Lower lobe of right lung (tissue), 2 donors: ENCODE measurements at regions not wholly inside any gene's neighbourhood (a gene's known extent, or its start where the extent isn't known, plus 50 kb on each side); places are given as distances from the start of the nearest gene placed in this dataset.
A peak's percentile ranks its signal among the peaks of the same experiment; 100 is the strongest.

Experiments used
- ATAC-seq, 2 donors: fragments of 200-7000 bp; cut with Tn5 transposase; one replicate each; pipeline ENCODE4 v1.9.1; 2020 to 2022; ENCODE audit warnings: mild to moderate bottlenecking in 2 of 2, moderate library complexity in 2 of 2
- DNase-seq: peaks from one replicate; pipeline ENCODE4 v3.0.0-alpha.2; 2020
- H3K27ac ChIP-seq: fragments of 200-600 bp; one replicate; pipeline ENCODE4 v1.8.0; 2022
- H3K27me3 ChIP-seq: fragments of 200-600 bp; one replicate; pipeline ENCODE4 v1.8.0; 2022; ENCODE audit warnings: low read depth
- H3K36me3 ChIP-seq: fragments of 200-600 bp; one replicate; pipeline ENCODE4 v1.8.0; 2022; ENCODE audit warnings: mild to moderate bottlenecking
- H3K4me1 ChIP-seq: fragments of 200-600 bp; one replicate; pipeline ENCODE4 v1.8.0; 2022
- H3K4me3 ChIP-seq: fragments of 200-600 bp; one replicate; pipeline ENCODE4 v1.8.0; 2022; ENCODE audit warnings: mild to moderate bottlenecking
- H3K9me3 ChIP-seq: fragments of 200-600 bp; one replicate; pipeline ENCODE4 v1.8.0; 2022
- intact Hi-C: fragments of 100-400 bp; cut with DNase I; formaldehyde crosslinking; loops from one replicate; pipeline ENCODE4 v1.11.0; 2022
- TF ChIP-seq, protein P1 (sequence below): fragments of 200-600 bp; IDR thresholded peaks from one replicate; pipeline ENCODE4 v1.8.0; 2022; ENCODE audit warnings: antibody characterized with exemption, mild to moderate bottlenecking
- donor health status: DM: no; HTN: yes; CAD: no; lungs with severe emphysema.

DNA sequence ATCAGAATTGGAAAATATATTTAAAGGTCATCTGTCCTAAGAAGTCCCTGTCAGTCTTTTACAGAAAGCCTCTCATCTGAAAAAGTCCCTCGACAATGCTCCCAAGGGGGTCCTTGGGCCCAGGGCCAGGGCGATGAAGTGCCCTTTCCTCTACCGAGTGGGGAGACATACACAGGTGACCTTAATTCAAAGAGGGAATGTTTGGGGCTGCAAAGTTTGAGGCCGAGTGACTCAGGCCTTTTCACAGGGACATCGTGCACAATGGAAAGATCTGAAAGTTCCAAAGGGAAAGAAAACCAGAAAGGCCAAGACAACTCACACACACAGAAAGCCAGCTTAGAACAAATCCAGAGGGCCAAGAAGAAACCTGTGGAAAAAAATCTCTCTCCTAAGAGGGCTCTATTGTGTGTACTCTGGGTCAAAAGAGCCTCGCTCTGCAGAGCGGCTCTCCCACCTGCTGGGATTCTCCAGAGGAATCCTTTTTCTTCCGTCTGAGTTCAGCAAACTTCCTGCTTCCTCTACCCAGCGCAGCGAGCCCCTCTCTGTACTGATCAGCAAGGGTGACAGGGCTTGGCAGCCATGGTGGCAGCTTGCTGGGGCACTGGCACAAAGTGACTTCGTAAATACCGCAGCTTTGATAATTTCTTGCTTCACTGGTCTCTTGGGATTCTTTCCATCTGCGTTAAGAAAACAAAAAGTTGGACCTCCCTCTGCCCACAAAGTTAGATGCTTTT, 259.1 kb downstream of the OPA1 start:
- no peaks in the 10 kb centered on the region for H3K36me3 ChIP-seq

DNA sequence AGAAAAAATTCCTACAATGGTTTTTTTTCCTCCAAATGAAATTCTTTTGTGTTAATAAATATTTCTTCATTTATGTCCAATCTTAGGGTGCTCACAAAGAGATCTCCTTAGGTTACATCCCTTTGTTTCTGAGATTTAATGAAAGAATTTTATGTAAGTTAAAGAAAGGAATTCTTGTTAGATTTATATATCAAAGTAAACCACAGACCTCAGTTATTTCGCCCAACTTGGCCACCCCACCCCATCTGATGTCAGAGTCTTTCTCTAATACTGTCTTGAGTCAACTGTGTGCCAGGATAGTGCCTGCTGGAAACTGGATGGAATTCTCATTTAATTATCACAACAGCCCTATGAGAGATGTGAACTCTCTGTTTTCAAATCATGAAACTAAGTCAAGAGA, 259.9 kb downstream of the OPA1 start:
- H3K27me3 ChIP-seq, result no peaks in the 10 kb centered on the region
- H3K4me1 ChIP-seq, result peaks cover 25% of the 10 kb centered on the region
- H3K27ac ChIP-seq, result no peak overlapping the region
- no peak overlapping the region for H3K4me3 ChIP-seq
- TF ChIP-seq, protein P1, sequence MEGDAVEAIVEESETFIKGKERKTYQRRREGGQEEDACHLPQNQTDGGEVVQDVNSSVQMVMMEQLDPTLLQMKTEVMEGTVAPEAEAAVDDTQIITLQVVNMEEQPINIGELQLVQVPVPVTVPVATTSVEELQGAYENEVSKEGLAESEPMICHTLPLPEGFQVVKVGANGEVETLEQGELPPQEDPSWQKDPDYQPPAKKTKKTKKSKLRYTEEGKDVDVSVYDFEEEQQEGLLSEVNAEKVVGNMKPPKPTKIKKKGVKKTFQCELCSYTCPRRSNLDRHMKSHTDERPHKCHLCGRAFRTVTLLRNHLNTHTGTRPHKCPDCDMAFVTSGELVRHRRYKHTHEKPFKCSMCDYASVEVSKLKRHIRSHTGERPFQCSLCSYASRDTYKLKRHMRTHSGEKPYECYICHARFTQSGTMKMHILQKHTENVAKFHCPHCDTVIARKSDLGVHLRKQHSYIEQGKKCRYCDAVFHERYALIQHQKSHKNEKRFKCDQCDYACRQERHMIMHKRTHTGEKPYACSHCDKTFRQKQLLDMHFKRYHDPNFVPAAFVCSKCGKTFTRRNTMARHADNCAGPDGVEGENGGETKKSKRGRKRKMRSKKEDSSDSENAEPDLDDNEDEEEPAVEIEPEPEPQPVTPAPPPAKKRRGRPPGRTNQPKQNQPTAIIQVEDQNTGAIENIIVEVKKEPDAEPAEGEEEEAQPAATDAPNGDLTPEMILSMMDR, result no peak
- no peaks in the 10 kb centered on the region for H3K36me3 ChIP-seq
- H3K9me3 ChIP-seq, result no peaks in the 10 kb centered on the region
- intact Hi-C loops, result no loop called here
- DNase-seq (no peak), ATAC-seq (no peak)

More for the DNA sequence above, 259.1 kb downstream of the OPA1 start:
- H3K27me3 ChIP-seq, result no peaks in the 10 kb centered on the region
- DNase-seq (no peak), ATAC-seq (peak; percentile 40 to 55)
- H3K4me1 ChIP-seq, result peaks cover 25% of the 10 kb centered on the region
- intact Hi-C loops, result no loop called here
- H3K9me3 ChIP-seq, result no peaks in the 10 kb centered on the region
- peak overlapping the region; percentile 53 for H3K27ac ChIP-seq
- H3K4me3 ChIP-seq, result no peak overlapping the region
- TF ChIP-seq, protein P1, result no peak

DNA sequence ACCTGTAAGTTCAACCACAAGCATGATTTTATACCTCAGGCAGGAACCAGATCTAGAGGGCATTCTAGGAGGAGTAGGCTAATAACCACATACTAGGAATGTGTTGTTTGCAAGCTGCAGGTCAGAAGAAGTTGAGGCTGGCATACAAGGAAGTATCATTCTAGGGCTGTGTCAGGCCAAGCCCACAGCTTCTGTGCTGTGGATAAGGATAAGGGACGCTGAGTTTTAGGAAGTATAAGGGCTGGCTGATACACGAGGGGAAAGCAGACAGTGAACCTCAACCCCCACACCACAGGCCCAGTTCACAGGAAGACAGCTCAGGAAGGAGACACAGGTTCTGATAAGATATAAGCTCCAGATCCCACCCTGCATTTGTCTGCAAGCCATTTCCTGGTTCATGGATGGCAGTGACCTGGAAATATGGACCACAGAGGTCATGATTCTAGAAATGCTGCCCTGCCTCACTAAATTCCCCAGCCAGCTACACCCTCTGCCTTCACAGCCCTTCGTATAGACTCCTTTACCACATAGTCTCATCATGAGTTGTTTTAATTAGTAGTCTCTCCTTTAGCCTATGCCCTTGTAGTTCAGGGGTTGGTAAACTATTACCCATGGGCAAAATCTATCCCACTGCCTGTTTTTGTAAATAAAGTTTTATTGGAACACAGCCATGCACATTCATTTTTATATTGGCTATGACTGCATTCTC, 260.7 kb downstream of the OPA1 start:
- Histone ChIP-seq H3K4me3 (no peak overlapping the region), H3K4me1 (peaks cover 25% of the 10 kb centered on the region), H3K27me3 (no peaks in the 10 kb centered on the region), H3K9me3 (no peaks in the 10 kb centered on the region), H3K36me3 (no peaks in the 10 kb centered on the region), H3K27ac (no peak overlapping the region)
- ATAC-seq (peak; percentile 36 to 53), DNase-seq (no peak)
- TF ChIP-seq, protein P1, result no peak
- intact Hi-C loops, result no loop called here

DNA sequence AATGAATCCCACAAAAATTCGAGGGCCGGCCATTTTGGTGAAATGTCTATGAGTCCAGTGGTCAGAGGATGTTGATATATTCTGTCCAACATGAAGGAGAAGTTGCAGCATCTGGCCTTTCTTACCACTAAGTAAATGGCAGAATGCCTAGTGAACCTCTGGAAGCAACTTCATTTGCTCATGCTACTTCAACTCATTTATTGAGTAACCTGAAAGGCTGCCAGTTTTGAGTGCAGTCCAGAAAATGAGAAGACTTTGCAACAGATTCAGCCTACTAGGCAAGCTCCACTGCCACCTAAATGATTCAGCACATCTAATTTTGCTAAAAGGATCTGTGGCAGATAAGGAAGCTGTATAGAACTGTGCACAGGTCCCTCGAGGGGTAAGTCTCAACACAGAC, 265.0 kb downstream of the OPA1 start:
- H3K27ac ChIP-seq, result no peak overlapping the region

DNA sequence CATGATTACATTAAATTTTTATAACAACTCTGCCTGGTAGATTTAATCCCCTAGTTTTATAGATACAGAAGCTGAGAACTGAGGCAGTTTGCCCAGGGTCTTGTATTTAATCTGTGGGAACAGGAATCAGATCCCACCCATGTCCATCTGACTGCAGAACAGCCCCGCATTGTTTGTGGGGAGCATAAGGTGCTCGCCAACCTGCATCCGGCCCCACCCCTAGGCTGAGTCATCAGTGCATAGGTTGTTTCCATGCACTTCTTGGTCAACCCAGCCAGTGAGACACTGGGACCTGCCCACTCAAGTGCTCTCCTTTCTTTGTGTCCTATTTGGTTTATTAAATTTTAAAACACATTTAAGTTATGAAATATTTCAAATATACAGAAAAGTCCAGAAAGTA, 266.2 kb downstream of the OPA1 start:
- H3K4me3 ChIP-seq, result no peak overlapping the region
- TF ChIP-seq, protein P1, result no peak
- intact Hi-C loops, result no loop called here
- no peaks in the 10 kb centered on the region for H3K9me3 ChIP-seq
- no peaks in the 10 kb centered on the region for H3K27me3 ChIP-seq
- no peak for ATAC-seq
- no peaks in the 10 kb centered on the region for H3K4me1 ChIP-seq
- no peak overlapping the region for H3K27ac ChIP-seq
- no peak for DNase-seq
- no peaks in the 10 kb centered on the region for H3K36me3 ChIP-seq

More for the DNA sequence above, 265.0 kb downstream of the OPA1 start:
- ATAC-seq, result peak; percentile 64 to 72
- no peak overlapping the region for H3K4me3 ChIP-seq
- TF ChIP-seq, protein P1, result no peak
- no peaks in the 10 kb centered on the region for H3K36me3 ChIP-seq
- intact Hi-C loops, result no loop called here
- peaks cover 5% of the 10 kb centered on the region for H3K4me1 ChIP-seq
- no peaks in the 10 kb centered on the region for H3K9me3 ChIP-seq
- no peaks in the 10 kb centered on the region for H3K27me3 ChIP-seq
- DNase-seq, result no peak
